ENCODE measurements at regions not wholly inside any gene's neighbourhood (a gene's known extent, or its start where the extent isn't known, plus 50 kb on each side); places are given as distances from the start of the nearest gene placed in this dataset.

GRCh38 chr18:39786477-39786876 is 2168.6 kb upstream of the PIK3C3 start:
- FAIRE-seq (no peak), DNase-seq (ENCODE audit: low spot score) (no peak)

GRCh38 chr18:39784541-39784940 is 2170.5 kb upstream of the PIK3C3 start:
- no peak for DNase-seq (ENCODE audit: low spot score)
- no peak for FAIRE-seq

DNA sequence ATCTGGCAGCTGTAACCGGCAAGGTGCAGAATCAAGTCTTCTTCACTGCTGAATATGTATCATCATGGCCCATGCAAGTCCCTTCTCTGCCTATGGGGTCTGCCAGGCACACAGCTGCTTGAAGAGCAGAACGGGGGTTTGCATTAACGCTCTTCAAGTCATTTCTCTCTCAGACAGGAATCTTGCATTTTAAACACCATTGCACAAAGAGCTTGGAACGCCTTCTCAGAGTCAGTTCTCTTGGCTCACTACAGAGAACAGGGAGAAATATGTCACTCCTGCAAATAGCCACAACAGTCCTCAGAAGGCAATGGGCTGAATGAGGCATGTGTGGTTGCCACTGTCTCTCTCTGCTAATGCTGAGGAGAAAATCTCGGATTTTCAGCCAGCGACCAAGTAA is 2173.5 kb upstream of the PIK3C3 start:
- FAIRE-seq (no peak), DNase-seq (ENCODE audit: low spot score) (no peak)

GRCh38 chr18:39780774-39781173 is 2174.3 kb upstream of the PIK3C3 start:
- DNase-seq (ENCODE audit: low spot score) (no peak), FAIRE-seq (no peak)

DNA sequence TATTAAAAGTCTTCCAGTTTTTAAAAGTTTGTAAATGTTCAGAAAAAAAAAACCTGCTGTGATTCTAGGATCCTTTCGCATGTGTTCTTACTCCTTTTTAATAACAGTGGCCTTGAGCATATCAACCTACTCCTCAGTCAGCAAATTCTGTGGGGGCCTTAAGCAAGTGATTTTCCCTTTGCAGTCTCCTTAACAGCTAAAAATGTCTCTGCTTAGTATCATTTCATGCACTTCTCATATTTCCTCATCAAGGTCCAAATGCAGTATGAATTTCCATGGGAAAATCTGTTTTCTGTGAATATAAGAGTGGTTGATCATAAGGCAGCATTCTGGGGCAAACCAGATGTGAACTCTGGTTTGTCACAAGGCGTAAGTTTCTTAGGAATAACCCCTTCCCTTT is 2175.1 kb upstream of the PIK3C3 start:
- no peak for DNase-seq (ENCODE audit: low spot score)
- no peak for FAIRE-seq

DNA sequence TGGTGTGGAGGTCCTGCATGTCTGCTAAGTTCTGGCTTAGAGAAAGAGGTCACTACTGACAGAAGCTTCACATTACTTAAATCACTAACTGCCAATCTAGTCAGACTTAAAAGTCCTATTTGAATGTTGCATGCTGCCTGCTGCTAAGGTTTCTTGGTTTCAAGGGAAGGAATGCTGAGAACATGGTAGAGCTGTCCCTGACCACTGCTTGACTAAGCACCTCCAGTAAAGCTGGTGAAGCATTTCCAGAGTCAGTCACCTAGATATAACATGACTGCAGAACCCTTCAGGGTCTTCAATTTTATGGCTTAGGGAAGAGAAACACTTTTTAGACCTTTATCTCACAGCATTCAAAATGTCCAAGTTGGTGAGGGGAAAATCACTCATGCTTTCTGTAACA is 2178.3 kb upstream of the PIK3C3 start:
- no peak for FAIRE-seq

DNA sequence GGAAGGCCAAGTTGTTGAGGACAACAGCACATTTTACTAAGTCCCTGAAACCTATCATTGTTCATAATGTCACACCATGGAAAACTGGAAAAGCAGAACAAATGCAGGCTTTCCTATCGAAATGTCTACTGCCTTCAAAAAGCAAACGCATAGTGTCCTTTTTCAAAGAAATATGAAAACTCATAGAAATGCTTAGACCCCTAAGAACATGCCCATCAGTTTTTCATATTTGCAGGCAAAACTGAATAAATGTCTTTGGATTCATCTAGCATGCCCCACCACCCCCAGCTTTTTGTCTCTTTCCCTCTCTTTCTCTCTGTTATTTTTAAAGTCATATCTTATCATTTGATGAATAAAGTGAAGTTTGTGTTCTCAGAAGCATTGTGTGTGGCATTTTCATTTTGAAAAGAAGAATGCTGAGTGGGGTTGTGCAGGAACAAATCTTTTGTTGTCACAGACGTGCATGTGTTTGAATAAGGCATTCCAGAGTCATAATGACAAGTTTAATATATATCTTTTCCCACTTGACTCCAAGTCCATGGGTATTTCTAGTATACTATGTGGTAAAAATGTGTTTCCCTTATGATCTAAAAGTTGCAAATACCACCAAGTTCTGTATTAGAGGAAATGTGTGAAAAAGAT is 2180.0 kb upstream of the PIK3C3 start:
- DNase-seq (ENCODE audit: low spot score) (no peak), FAIRE-seq (no peak)

More for the DNA sequence above, 2178.3 kb upstream of the PIK3C3 start:
- DNase-seq (ENCODE audit: low spot score), result no peak

GRCh38 chr18:39773646-39774045 is 2181.4 kb upstream of the PIK3C3 start:
- FAIRE-seq, result no peak
- no peak for DNase-seq (ENCODE audit: low spot score)

DNA sequence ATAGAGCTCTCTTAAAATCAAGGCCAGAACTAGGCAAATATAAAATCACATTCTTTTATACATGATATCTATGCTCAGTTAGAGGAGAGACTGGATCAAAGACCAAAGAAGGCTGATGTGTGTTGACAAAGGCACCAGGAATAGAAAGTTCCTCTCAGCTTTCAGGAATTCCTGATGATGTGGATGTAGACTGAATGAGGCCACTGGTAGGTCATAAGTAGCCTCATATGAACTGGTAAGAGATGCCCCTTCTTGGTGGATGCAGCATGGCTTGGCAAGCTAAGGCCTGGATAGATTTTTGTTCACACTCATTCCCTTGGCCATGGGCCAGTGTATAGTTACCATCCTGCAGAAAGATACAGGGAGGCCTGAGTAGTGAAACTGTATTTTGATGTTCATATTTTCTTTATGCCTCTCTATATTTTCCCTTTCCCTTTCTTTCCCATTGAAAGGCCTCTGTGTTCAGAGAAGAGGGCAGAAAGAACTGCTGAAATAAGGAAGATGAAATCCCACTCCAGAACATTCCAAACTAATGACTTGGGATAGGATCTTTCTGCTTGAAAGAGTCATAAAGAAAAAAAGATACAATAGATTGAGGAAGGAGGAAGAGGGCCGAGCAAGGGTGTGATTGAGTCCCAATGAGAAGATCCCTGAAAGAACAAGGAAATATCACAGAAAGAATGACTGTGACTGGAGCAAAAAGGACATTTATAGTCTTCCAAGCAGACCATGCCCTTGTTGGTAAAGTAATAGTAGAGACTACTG is 2182.7 kb upstream of the PIK3C3 start:
- DNase-seq (ENCODE audit: low spot score) (no peak), FAIRE-seq (no peak)

DNA sequence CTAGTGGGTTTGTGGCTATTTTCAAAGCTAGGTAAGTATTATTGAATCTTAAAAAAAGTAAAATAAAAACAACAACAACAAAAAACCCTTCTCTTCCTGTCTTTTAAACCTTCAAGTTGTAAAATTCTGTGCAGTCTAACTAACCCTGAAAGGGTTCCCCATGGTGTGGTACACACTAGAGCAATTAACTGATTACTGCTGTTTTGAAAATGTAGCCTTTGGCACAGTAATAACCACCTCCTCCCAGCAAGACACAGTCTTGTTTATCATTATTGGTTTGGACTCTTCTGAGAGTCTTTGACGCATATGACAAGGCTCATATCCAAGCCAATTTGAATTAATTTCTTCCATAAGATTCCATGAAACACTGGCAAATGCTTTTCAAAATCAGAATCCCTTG is 2184.6 kb upstream of the PIK3C3 start:
- no peak for FAIRE-seq
- no peak for DNase-seq (ENCODE audit: low spot score)

- DNase-seq (ENCODE audit: low spot score), result no peak
- no peak for FAIRE-seq
Observed at GRCh38 chr18:39764873-39765272, 2190.2 kb upstream of the PIK3C3 start.

DNA sequence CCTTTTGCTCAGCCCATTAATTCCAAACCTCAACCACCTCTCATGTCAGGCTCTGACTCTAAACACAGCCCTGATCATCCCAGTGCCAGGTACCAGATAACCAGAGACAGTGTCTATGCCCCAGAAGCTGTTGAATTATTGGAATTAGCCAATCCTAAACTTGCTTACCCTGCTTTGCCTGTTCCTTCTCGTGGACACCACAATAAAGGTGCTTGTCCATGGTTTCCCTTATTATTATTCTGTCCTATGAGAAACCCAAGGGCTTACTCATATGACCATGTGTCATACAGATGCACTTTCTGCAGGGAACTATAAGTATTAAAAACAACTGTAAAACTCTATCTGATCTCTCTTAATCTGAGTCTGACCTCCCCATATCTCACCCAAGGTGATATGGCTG is 2193.8 kb upstream of the PIK3C3 start:
- DNase-seq (ENCODE audit: low spot score) (no peak), FAIRE-seq (no peak)

- DNase-seq (ENCODE audit: low spot score) (no peak), FAIRE-seq (no peak)
Observed at GRCh38 chr18:39759926-39760325, 2194.3 kb upstream of the CELF4 start.

DNA sequence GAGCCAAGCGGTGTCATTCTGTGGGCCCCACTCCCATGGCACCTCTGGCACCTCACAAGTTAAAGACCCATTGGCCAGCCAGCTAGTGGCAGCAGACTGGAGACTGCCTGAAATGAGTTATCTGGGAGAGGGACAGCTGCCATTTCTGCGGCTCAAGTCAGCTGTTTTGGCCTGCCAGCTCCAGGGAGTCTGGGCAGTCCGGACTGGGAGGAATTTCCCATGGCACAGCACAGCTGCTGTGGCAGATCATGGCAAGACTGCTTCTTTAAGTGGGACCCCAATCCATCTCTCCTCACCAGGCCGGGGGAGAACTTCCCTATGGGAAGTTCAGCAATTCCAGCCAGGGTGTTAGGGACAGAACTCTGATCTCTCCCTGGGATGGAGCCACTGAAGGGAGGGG is 2187.6 kb upstream of the CELF4 start:
- FAIRE-seq, result no peak

GRCh38 chr18:39752351-39752750 is 2186.8 kb upstream of the CELF4 start:
- FAIRE-seq, result no peak
- DNase-seq (ENCODE audit: low spot score), result no peak

More for the DNA sequence above, 2187.6 kb upstream of the CELF4 start:
- no peak for DNase-seq (ENCODE audit: low spot score)

GRCh38 chr18:39751921-39752320 is 2186.3 kb upstream of the CELF4 start:
- DNase-seq (ENCODE audit: low spot score), result no peak

DNA sequence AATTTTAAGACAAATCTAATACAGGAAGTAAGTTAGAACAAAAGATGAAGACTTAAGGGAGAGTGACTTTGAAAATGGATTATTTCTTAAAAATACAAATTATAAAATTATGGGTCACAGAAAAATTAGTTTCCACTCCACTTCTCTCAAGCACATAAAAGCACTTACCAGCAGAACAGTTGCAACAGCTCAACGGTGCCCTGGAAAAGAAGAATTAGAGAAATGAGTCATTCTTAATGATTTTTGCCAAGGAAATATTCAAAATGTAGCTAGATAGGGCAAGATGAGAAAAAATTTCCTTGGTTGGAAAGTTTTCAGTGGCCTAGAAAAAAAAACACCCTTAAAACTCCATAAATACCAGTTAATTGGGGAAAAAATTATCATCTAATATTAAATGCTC is 2185.6 kb upstream of the CELF4 start:
- DNase-seq (ENCODE audit: low spot score) (no peak), FAIRE-seq (no peak)

More at GRCh38 chr18:39751921-39752320, 2186.3 kb upstream of the CELF4 start:
- no peak for FAIRE-seq

DNA sequence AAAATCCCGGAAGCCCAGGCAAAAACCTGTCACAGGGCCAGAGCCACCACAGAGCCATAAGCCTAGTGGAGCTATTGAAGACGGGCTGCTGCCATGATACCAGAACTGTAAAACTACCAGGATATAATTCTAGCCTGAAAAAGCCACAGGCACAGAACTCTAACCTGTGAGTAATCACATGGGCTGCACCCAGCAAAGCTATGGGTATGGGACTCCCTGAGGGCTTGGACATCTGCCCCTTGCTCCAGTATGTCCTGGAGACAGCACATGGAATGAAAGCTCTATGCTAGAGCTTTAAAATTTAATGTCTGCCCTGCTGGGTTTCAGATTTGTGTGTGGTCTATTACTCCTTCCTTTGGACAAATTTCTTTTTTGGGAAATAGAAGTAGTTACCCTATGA is 2183.6 kb upstream of the CELF4 start:
- DNase-seq (ENCODE audit: low spot score) (no peak), FAIRE-seq (no peak)

GRCh38 chr18:39748727-39749126 is 2183.1 kb upstream of the CELF4 start:
- no peak for DNase-seq (ENCODE audit: low spot score)
- FAIRE-seq, result no peak

DNA sequence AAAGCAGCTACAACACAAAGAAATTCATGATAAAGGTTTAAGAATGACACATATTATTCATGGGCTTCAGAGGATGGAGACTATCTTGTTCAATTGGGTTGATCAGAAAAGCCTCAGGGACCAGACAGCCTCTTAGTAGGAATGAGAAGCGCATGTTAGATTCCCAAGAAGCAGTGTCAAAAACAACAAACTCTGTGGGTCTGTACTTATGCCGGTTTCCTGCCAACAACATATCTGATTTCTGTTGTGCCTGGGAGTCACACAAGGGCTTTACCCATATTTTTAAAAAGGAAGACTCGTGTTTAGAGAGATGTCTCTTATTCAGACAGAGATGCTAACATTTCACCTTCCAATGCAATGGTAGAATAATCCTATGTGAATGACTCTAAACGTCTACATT is 2180.6 kb upstream of the CELF4 start:
- no peak for DNase-seq (ENCODE audit: low spot score)
- FAIRE-seq, result no peak

DNA sequence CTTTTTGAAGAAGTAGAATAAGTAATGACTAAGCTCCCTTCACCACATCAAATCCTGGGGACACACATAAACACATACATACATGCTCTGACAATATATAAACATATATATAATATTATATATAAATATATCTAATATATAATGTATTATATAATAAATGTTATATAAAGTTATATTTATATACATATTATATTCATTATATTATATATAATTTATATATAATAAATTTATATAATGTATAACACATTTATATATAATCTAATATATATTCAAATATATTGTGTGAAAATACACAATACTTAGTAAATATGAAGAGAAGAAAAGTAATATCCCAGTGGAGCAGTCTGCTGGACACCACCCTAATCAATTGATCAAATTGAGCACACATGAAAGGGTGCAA is 2177.9 kb upstream of the CELF4 start:
- DNase-seq (ENCODE audit: low spot score), result no peak
- FAIRE-seq, result no peak

- no peak for DNase-seq (ENCODE audit: low spot score)
- no peak for FAIRE-seq
Observed at GRCh38 chr18:39741755-39742466, 2176.3 kb upstream of the CELF4 start.
